Esophagus muscularis mucosa (tissue), 4 donors: ENCODE measurements at regions not wholly inside any gene's neighbourhood (a gene's known extent, or its start where the extent isn't known, plus 50 kb on each side); places are given as distances from the start of the nearest gene placed in this dataset.

Experiments used
- DNase-seq: peaks from one replicate; pipeline ENCODE4 v3.0.0-alpha.2; 2017; ENCODE audit errors: extremely low spot score
- H3K27ac ChIP-seq, 4 donors: fragments of 200-600 bp; sonication (generic); replicated peaks in 1 of 4; 1 replicate in 3 of 4; 2 replicates in 1 of 4; pipeline ENCODE4 v1.5.1; 2016 to 2019; ENCODE audit warnings: mild to moderate bottlenecking in 1 of 4
- H3K27me3 ChIP-seq, 4 donors: fragments of 200-600 bp; sonication (generic); one replicate each; pipeline versions ENCODE4 v1.5.1 to v1.6.0; 2016 to 2019
- H3K36me3 ChIP-seq, 4 donors: fragments of 200-600 bp; sonication (generic); one replicate each; pipeline ENCODE4 v1.5.1; 2016 to 2019
- H3K4me1 ChIP-seq, 4 donors: fragments of 200-600 bp; sonication (generic); one replicate each; pipeline ENCODE4 v1.5.1; 2016 to 2019
- H3K4me3 ChIP-seq, 4 donors: fragments of 200-600 bp; sonication (generic); 1 replicate in 2 of 4; 2 replicates in 2 of 4; pipeline ENCODE4 v1.5.1; 2016 to 2019; ENCODE audit warnings: mild to moderate bottlenecking in 4 of 4, moderate library complexity in 1 of 4
- H3K9me3 ChIP-seq, 4 donors: fragments of 200-600 bp; sonication (generic); 1 replicate in 3 of 4; 2 replicates in 1 of 4; pipeline ENCODE4 v1.5.1; 2016 to 2019
- EP300 ChIP-seq: sonication (generic); formaldehyde crosslinking; IDR thresholded peaks from one replicate; pipeline ENCODE4 v1.6.1; 2017; ENCODE audit warnings: antibody characterized with exemption
- POLR2A ChIP-seq: fragments of 450-650 bp; IDR thresholded peaks from one replicate; pipeline ENCODE4 v1.6.1; 2017; ENCODE audit warnings: antibody characterized with exemption, moderate library complexity, mild to moderate bottlenecking, low read depth
- POLR2AphosphoS5 ChIP-seq, 2 donors: sonication (generic); formaldehyde crosslinking; IDR thresholded peaks; one replicate each; pipeline ENCODE4 v1.6.1; 2017; ENCODE audit warnings: antibody characterized with exemption in 2 of 2
- WGBS: methylation state at CpG from one replicate; pipeline ENCODE4 v1.1.5; 2018; 5-methylcytosine and 5-hydroxymethylcytosine counted together
- intact Hi-C: fragments of 100-400 bp; cut with DNase I; formaldehyde crosslinking; loops from one replicate; pipeline ENCODE4 v1.15.1; 2023
- TF ChIP-seq, protein P1 (sequence below), 3 experiments: fragments of 200-600 bp in 2 of 3; fragments of 450-650 bp in 1 of 3; sonication (generic) in 2 of 3; IDR thresholded peaks; one replicate each; pipeline ENCODE4 v1.5.1; 2017 to 2019; ENCODE audit warnings: antibody characterized with exemption in 3 of 3, mild to moderate bottlenecking in 2 of 3, moderate library complexity in 1 of 3

GRCh38 chr1:86296305-86297205 lies 99.6 kb downstream of the ODF2L start:
- H3K4me1 ChIP-seq = no peaks in the 10 kb centered on the region
- H3K27ac ChIP-seq = no peak overlapping the region
- H3K9me3 ChIP-seq = peaks cover 0 to 4% (median 0%) of the 10 kb centered on the region in 4 donors
- DNase-seq = no peak
- H3K36me3 ChIP-seq = no peaks in the 10 kb centered on the region
- intact Hi-C loops = no loop called here
- H3K4me3 ChIP-seq = no peak overlapping the region
- 79% methylated on average over 7 of the region's 7 CpGs for WGBS
- TF ChIP-seq POLR2AphosphoS5 (IDR thresholded peaks at IDR 0.05) (no peak), EP300 (no peak), POLR2A (no peak)
- TF ChIP-seq, protein P1, sequence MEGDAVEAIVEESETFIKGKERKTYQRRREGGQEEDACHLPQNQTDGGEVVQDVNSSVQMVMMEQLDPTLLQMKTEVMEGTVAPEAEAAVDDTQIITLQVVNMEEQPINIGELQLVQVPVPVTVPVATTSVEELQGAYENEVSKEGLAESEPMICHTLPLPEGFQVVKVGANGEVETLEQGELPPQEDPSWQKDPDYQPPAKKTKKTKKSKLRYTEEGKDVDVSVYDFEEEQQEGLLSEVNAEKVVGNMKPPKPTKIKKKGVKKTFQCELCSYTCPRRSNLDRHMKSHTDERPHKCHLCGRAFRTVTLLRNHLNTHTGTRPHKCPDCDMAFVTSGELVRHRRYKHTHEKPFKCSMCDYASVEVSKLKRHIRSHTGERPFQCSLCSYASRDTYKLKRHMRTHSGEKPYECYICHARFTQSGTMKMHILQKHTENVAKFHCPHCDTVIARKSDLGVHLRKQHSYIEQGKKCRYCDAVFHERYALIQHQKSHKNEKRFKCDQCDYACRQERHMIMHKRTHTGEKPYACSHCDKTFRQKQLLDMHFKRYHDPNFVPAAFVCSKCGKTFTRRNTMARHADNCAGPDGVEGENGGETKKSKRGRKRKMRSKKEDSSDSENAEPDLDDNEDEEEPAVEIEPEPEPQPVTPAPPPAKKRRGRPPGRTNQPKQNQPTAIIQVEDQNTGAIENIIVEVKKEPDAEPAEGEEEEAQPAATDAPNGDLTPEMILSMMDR (IDR thresholded peaks at IDR 0.05) = no peak
- H3K27me3 ChIP-seq = no peaks in the 10 kb centered on the region

DNA sequence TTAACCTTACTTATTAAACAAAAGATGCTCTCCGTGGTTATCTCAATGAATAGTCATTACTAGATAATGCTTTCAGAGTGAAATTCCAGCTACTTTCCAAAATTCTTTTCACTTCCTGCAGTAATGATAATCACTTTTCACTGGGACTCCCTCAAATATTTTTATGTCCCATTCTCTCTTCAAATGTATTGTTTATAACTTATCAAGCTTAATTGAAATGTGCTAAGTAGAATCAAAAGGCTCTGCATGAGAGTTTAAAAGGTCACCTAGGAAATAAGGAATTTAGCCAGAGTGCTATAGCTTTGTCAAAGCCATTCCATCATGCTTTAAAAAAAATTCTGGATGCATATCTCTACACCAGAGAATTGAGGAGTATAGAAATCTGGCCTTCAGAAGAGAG lies 106.4 kb downstream of the ODF2L start:
- Histone ChIP-seq H3K4me1 (no peaks in the 10 kb centered on the region), H3K4me3 (no peak overlapping the region), H3K27ac (no peak overlapping the region), H3K27me3 (no peaks in the 10 kb centered on the region), H3K36me3 (no peaks in the 10 kb centered on the region), H3K9me3 (peaks cover 0 to 4% (median 0%) of the 10 kb centered on the region in 4 donors)
- no peak for DNase-seq
- intact Hi-C loops = no loop called here
- WGBS = 62% methylated on average over 1 of the region's 1 CpG
- TF ChIP-seq, protein P1 (IDR thresholded peaks at IDR 0.05) = no peak
- no peak for TF ChIP-seq POLR2AphosphoS5 (IDR thresholded peaks at IDR 0.05)
- TF ChIP-seq EP300 = no peak
- no peak for TF ChIP-seq POLR2A

GRCh38 chr1:86289161-86289560 lies 107.0 kb downstream of the ODF2L start:
- no peaks in the 10 kb centered on the region for H3K36me3 ChIP-seq
- H3K9me3 ChIP-seq = peaks cover 0 to 4% (median 0%) of the 10 kb centered on the region in 4 donors
- no peak for TF ChIP-seq EP300
- TF ChIP-seq POLR2A = no peak
- TF ChIP-seq, protein P1 (IDR thresholded peaks at IDR 0.05) = no peak
- TF ChIP-seq POLR2AphosphoS5 (IDR thresholded peaks at IDR 0.05) = no peak
- DNase-seq = no peak
- no peak overlapping the region for H3K4me3 ChIP-seq
- no peaks in the 10 kb centered on the region for H3K27me3 ChIP-seq
- intact Hi-C loops = no loop called here
- no peak overlapping the region for H3K27ac ChIP-seq
- H3K4me1 ChIP-seq = no peaks in the 10 kb centered on the region

DNA sequence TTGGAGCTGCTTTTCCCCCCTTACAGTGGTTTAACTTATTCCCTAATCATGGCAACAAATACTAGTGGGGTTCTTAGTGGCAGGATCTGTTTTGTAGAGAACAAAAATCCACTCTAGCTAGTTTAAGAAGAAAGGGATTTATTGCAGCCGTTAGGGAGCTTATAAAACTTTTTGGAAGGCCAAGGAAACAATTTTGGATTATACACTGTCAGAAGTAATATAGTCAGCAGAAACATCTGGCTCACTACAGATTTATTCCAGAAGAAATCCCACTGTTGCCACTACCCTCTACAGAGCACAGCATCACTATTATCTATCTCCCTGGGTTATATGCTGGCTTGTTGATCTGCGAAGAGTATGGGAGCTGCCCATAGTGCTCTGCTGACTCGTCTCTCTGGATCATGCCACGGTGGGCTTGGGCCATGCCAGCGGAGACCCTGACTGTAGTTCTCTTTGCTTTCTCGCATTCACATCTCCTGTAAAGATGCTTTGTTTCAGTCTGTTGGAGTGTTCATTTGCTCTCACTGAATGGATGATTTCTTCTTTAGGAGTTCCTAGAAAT lies 107.5 kb downstream of the ODF2L start:
- no peak overlapping the region for H3K27ac ChIP-seq
- H3K9me3 ChIP-seq = peaks cover 0 to under 1% (median 0%) of the 10 kb centered on the region in 4 donors
- intact Hi-C loops = no loop called here
- no peaks in the 10 kb centered on the region for H3K4me1 ChIP-seq
- no peaks in the 10 kb centered on the region for H3K36me3 ChIP-seq
- no peaks in the 10 kb centered on the region for H3K27me3 ChIP-seq
- DNase-seq = no peak
- no peak overlapping the region for H3K4me3 ChIP-seq
- TF ChIP-seq POLR2A = no peak
- TF ChIP-seq POLR2AphosphoS5 (IDR thresholded peaks at IDR 0.05) = no peak
- TF ChIP-seq, protein P1 (IDR thresholded peaks at IDR 0.05) = no peak
- TF ChIP-seq EP300 = no peak
- 76% methylated on average over 6 of the region's 6 CpGs for WGBS
